Right cardiac atrium (tissue), 5 donors: ENCODE measurements at regions not wholly inside any gene's neighbourhood (a gene's known extent, or its start where the extent isn't known, plus 50 kb on each side); places are given as distances from the start of the nearest gene placed in this dataset.

ENCODE experiments used
- ATAC-seq, 2 donors: fragments of 200-7000 bp; cut with Tn5 transposase; one replicate each; pipeline versions ENCODE4 v1.8.0 to v1.9.1; 2020; ENCODE audit warnings: moderate library complexity in 2 of 2, mild to moderate bottlenecking in 1 of 2
- DNase-seq, 3 donors: peaks; one replicate each; pipeline ENCODE4 v3.0.0-alpha.2; 2020
- H3K27ac ChIP-seq: one replicate; pipeline ENCODE4 v1.5.1; 2013; ENCODE audit warnings: mild to moderate bottlenecking, low read length, control low read depth, moderate library complexity
- H3K27me3 ChIP-seq: one replicate; pipeline ENCODE4 v1.6.1; 2013; ENCODE audit not compliant: control insufficient read depth, insufficient read depth
- H3K4me1 ChIP-seq: one replicate; pipeline ENCODE4 v1.6.1; 2013; ENCODE audit warnings: low read length; ENCODE audit not compliant: control insufficient read depth, insufficient read depth
- H3K4me3 ChIP-seq: one replicate; pipeline ENCODE4 v1.5.1; 2013; ENCODE audit warnings: low read length, control low read depth
- H3K9me3 ChIP-seq: one replicate; pipeline ENCODE4 v1.6.1; 2013; ENCODE audit warnings: low read length; ENCODE audit not compliant: control insufficient read depth
- WGBS: extraction: QIAGEN DNeasy Blood & Tissue Kit; methylation state at CpG from one replicate; pipeline ENCODE4 v1.1.7; 2013; 5-methylcytosine and 5-hydroxymethylcytosine counted together
- intact Hi-C, 4 donors: fragments of 100-400 bp; cut with DNase I; formaldehyde crosslinking; loops; one replicate each; pipeline versions ENCODE4 v1.11.0 to v1.14.0; 2022 to 2023
- donor health status: healthy with polysubstance abuse.
- donor health status: DM: no; HTN: yes; CAD: no.
- donor health status: DM: no; HTN: no; CAD: no.
- donor health status: DM: no; HTN: yes; CAD: no; lungs with severe emphysema.
- donor health status: DM: yes; HTN: yes; CAD: no.

- no peak for ATAC-seq
- intact Hi-C loops = loop anchor here in 1 of 4 donors (5.0 kb wide), 1 partner anchor 47 kb away; no protein-coding TSS in a partner anchor
- Histone ChIP-seq H3K4me3 (no peak overlapping the region), H3K9me3 (no peaks in the 10 kb centered on the region), H3K27ac (no peak overlapping the region), H3K4me1 (peaks cover 5% of the 10 kb centered on the region), H3K27me3 (no peaks in the 10 kb centered on the region)
- DNase-seq = no peak
- 60% methylated on average over 2 of the region's 2 CpGs for WGBS
These were observed 133.4 kb upstream of the ANKRD1 start for GRCh38 chr10:91054325-91054724.

- Histone ChIP-seq H3K27me3 (no peaks in the 10 kb centered on the region), H3K4me1 (peaks cover 9% of the 10 kb centered on the region), H3K4me3 (no peak overlapping the region), H3K27ac (no peak overlapping the region), H3K9me3 (no peaks in the 10 kb centered on the region)
- no peak for DNase-seq
- intact Hi-C loops = no loop called here
- ATAC-seq = no peak
These were observed 140.3 kb upstream of the ANKRD1 start for GRCh38 chr10:91061187-91061586.

DNA sequence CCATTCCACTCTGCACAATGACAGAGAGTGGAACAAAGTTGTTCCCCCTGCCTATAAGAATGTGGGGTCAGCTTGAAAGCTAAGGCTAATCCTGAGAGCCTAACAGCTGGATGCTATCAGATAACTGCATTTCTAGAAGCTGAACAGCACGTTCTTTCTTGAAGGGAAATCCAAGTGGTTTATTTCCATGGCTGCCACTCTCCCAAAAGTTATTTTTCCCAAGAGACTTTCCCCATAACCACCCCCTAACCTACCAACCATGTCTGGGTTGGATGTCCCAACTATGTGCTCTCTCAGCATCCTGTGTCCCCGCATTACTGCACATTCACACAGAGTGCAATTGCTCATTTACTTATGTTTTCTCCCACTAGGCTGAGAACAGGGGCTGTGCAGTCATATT lies 140.7 kb upstream of the ANKRD1 start:
- intact Hi-C loops = no loop called here

GRCh38 chr10:91062091-91062490 lies 141.2 kb upstream of the ANKRD1 start:
- no peak overlapping the region for H3K4me3 ChIP-seq
- H3K27me3 ChIP-seq = no peaks in the 10 kb centered on the region
- DNase-seq = no peak
- 80% methylated on average over 3 of the region's 3 CpGs for WGBS
- no peak for ATAC-seq
- no peak overlapping the region for H3K27ac ChIP-seq
- H3K9me3 ChIP-seq = no peaks in the 10 kb centered on the region
- intact Hi-C loops = no loop called here
- H3K4me1 ChIP-seq = peaks cover 9% of the 10 kb centered on the region

More for the DNA sequence above, 140.7 kb upstream of the ANKRD1 start:
- peak; percentile 23 to 56 for ATAC-seq
- peaks cover 9% of the 10 kb centered on the region for H3K4me1 ChIP-seq
- H3K4me3 ChIP-seq = no peak overlapping the region
- WGBS = 39% methylated on average over 2 of the region's 2 CpGs
- DNase-seq = no peak
- no peaks in the 10 kb centered on the region for H3K27me3 ChIP-seq
- no peak overlapping the region for H3K27ac ChIP-seq
- no peaks in the 10 kb centered on the region for H3K9me3 ChIP-seq

- intact Hi-C loops = no loop called here
- Histone ChIP-seq H3K4me3 (no peak overlapping the region), H3K9me3 (no peaks in the 10 kb centered on the region), H3K27me3 (no peaks in the 10 kb centered on the region), H3K4me1 (no peaks in the 10 kb centered on the region), H3K27ac (no peak overlapping the region)
- 48% methylated on average over 1 of the region's 1 CpG for WGBS
- DNase-seq (no peak), ATAC-seq (no peak)
These were observed 148.7 kb upstream of the PCGF5 start for GRCh38 chr10:91071786-91072185.

GRCh38 chr10:91073286-91073979 lies 147.0 kb upstream of the PCGF5 start:
- WGBS = 59% methylated on average over 4 of the region's 4 CpGs
- Histone ChIP-seq H3K4me1 (peaks cover 2% of the 10 kb centered on the region), H3K4me3 (no peak overlapping the region), H3K27me3 (no peaks in the 10 kb centered on the region), H3K9me3 (no peaks in the 10 kb centered on the region), H3K27ac (no peak overlapping the region)
- intact Hi-C loops = no loop called here
- ATAC-seq = no peak
- DNase-seq = peak in 1 of 3 donors; percentile 26

DNA sequence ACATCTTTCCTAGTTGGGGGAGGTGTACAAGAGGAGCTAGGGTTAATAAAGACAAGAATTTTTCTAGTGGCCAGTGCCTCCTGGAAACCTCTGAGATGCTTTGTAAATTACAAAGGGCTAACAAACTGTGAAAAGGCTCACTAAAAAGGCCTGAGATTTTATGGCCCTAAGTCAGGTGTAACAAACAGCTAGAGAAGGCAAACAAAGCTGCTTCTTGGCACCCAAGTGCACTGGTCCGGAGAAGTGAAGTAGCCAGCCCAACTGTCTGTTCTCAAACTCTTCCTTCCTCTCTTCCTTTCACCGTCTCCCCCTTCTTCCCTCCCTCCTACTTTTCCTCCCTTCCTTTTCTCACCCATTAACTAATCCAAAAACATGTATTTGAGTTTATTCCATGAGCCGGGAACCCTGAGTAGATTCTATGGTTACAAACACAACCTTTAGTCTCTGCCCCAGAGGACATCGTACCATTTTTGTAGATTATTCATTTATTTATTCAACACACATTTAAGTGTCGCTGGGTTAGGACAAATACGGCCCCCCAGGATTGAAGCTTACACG lies 143.4 kb upstream of the PCGF5 start:
- WGBS = 25% methylated on average over 7 of the region's 7 CpGs
- H3K4me3 ChIP-seq = no peak overlapping the region
- H3K9me3 ChIP-seq = no peaks in the 10 kb centered on the region
- intact Hi-C loops = no loop called here
- H3K27me3 ChIP-seq = no peaks in the 10 kb centered on the region
- ATAC-seq (peak in 1 of 2 donors; percentile 17), DNase-seq (no peak)
- H3K4me1 ChIP-seq = peaks cover 2% of the 10 kb centered on the region
- peak overlapping the region; percentile 61 for H3K27ac ChIP-seq

GRCh38 chr10:91077549-91078071 lies 142.9 kb upstream of the PCGF5 start:
- no peak overlapping the region for H3K4me3 ChIP-seq
- ATAC-seq (peak; percentile 90 to 91), DNase-seq (peak; percentile 78 to 92 (median 90))
- peaks cover 2% of the 10 kb centered on the region for H3K4me1 ChIP-seq
- no peaks in the 10 kb centered on the region for H3K27me3 ChIP-seq
- no peaks in the 10 kb centered on the region for H3K9me3 ChIP-seq
- peak overlapping the region; percentile 61 for H3K27ac ChIP-seq
- intact Hi-C loops = no loop called here
- 11% methylated on average over 8 of the region's 8 CpGs for WGBS

DNA sequence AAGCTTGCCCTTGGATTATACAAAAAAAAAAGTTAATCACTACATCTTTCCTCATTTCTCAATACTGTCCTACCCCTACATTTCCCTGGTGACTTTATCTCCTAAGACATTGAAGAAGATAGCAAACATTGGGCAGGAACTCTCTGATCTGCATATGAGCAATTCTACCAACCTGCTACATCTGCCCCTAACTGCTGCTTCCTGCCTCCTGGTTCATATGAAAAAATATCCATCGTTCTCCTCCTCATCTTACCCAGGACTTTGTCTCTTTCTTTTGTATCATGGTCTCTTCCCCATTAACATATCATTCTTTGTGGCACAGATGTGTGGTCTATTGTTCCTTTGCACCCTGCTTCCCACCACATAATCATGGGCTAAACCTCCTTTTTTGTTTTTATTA lies 139.7 kb upstream of the PCGF5 start:
- ATAC-seq = no peak
- Histone ChIP-seq H3K27ac (no peak overlapping the region), H3K27me3 (no peaks in the 10 kb centered on the region), H3K4me1 (peaks cover 2% of the 10 kb centered on the region), H3K4me3 (no peak overlapping the region), H3K9me3 (no peaks in the 10 kb centered on the region)
- intact Hi-C loops = no loop called here
- WGBS = 86% methylated on average over 1 of the region's 1 CpG
- DNase-seq = no peak

GRCh38 chr10:91082447-91082846 lies 138.0 kb upstream of the PCGF5 start:
- DNase-seq (no peak), ATAC-seq (no peak)
- Histone ChIP-seq H3K27me3 (no peaks in the 10 kb centered on the region), H3K27ac (no peak overlapping the region), H3K9me3 (no peaks in the 10 kb centered on the region), H3K4me3 (no peak overlapping the region), H3K4me1 (peaks cover 2% of the 10 kb centered on the region)
- 73% methylated on average over 7 of the region's 7 CpGs for WGBS
- intact Hi-C loops = no loop called here

DNA sequence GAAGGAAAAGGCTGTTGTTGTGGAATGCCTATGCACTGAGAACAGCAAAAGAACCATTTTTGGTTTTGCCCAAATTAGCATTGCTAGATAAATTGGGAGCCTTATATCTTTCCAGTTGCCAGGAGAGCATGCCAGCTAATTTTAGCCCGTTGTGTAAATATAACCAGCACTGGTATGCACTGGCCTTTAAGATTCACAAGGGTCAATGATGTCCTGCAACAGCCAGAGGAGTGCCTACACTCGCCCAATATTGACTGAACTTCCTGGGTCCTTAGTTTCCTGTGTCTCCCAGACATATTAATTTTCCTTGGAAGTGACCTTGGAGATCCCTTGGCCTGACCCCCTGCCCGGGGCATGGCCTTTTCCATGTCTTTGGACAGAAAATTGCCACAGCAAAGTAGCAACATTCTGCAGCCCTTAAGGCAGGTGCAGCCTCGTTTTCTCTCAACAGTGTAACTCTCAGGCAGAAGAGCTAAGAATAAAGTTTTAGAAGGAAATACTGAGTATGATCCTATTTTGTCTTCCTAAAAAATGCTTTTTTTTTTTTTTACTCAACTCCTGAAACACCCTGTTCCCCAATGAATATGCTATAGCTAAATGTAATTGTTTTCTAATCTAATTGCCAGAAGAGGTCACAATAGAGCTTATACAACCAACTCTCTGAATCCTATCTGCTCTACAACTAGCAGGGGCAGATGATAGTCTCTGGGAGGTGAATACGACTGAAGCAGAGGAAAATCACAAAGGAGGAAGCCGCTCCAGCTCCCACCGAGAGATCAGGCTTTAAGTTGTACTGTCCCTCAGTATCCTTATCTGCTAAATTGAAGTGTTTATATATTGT lies 131.9 kb upstream of the PCGF5 start:
- ATAC-seq (peak; percentile 76 to 85), DNase-seq (no peak)
- no peaks in the 10 kb centered on the region for H3K27me3 ChIP-seq

More for the DNA sequence above, 131.9 kb upstream of the PCGF5 start:
- Histone ChIP-seq H3K4me1 (no peaks in the 10 kb centered on the region), H3K4me3 (no peak overlapping the region), H3K9me3 (no peaks in the 10 kb centered on the region), H3K27ac (peak overlapping the region; percentile 98)
- WGBS = 40% methylated on average over 7 of the region's 7 CpGs
- intact Hi-C loops = no loop called here
